ENCODE measurements at regions not wholly inside any gene's neighbourhood (a gene's known extent, or its start where the extent isn't known, plus 50 kb on each side); places are given as distances from the start of the nearest gene placed in this dataset.

DNA sequence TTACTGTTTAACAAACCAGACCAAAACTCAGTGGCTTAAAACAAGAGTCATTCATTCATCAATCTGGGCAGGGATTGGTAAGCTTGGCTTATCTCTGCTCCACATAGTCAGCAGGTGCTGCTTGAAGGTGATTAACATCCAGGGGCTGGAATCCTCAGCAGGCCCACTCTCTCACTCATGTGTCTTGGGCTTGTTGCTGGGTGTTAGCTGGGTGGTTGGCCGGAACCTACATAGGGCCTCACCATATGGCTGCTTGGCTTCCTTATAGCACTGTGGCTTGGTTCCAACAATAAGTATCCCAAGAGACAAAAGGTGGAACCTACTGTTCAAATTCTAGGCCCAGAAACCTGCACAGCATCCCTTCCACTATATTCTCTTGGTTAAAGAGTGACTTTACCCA, 125.0 kb downstream of the RASGEF1B start:
- TF ChIP-seq, protein P1, sequence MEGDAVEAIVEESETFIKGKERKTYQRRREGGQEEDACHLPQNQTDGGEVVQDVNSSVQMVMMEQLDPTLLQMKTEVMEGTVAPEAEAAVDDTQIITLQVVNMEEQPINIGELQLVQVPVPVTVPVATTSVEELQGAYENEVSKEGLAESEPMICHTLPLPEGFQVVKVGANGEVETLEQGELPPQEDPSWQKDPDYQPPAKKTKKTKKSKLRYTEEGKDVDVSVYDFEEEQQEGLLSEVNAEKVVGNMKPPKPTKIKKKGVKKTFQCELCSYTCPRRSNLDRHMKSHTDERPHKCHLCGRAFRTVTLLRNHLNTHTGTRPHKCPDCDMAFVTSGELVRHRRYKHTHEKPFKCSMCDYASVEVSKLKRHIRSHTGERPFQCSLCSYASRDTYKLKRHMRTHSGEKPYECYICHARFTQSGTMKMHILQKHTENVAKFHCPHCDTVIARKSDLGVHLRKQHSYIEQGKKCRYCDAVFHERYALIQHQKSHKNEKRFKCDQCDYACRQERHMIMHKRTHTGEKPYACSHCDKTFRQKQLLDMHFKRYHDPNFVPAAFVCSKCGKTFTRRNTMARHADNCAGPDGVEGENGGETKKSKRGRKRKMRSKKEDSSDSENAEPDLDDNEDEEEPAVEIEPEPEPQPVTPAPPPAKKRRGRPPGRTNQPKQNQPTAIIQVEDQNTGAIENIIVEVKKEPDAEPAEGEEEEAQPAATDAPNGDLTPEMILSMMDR (IDR thresholded peaks at IDR 0.05), result no peak
- TF ChIP-seq POLR2A (IDR thresholded peaks at IDR 0.05), result no peak

Measured in right lobe of liver (tissue), 4 donors.